ENCODE measurements at regions not wholly inside any gene's neighbourhood (a gene's known extent, or its start where the extent isn't known, plus 50 kb on each side); places are given as distances from the start of the nearest gene placed in this dataset.

DNA sequence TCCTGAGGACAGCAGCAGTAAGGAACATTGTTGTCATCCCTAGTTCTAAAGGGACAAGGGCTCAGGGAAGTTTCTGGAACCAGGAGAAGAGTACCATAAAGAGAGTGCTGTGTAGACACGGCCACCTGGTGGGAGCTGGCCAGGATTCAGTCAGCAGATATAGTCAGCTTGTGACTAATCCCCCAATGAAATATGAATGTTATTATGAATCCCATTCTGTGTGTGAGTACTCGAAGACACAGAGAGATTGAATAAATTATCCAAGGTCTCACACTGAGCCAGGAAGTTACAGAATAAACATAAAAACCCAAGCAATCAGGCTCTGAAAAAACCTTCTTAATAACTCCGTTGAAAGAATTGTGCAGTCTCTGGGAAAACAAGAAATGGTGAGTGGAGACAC is 1359.5 kb downstream of the AACS start:
- TF ChIP-seq, protein P1, sequence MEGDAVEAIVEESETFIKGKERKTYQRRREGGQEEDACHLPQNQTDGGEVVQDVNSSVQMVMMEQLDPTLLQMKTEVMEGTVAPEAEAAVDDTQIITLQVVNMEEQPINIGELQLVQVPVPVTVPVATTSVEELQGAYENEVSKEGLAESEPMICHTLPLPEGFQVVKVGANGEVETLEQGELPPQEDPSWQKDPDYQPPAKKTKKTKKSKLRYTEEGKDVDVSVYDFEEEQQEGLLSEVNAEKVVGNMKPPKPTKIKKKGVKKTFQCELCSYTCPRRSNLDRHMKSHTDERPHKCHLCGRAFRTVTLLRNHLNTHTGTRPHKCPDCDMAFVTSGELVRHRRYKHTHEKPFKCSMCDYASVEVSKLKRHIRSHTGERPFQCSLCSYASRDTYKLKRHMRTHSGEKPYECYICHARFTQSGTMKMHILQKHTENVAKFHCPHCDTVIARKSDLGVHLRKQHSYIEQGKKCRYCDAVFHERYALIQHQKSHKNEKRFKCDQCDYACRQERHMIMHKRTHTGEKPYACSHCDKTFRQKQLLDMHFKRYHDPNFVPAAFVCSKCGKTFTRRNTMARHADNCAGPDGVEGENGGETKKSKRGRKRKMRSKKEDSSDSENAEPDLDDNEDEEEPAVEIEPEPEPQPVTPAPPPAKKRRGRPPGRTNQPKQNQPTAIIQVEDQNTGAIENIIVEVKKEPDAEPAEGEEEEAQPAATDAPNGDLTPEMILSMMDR (conservative IDR thresholded peaks at IDR 0.05; ENCODE audit: low read depth in 2 of 2): no peak
- no peak for TF ChIP-seq EZH2 (IDR thresholded peaks at IDR 0.05; ENCODE audit: low read depth, unreplicated experiment)
- no peak for TF ChIP-seq CREB1 (CRISPR knock-in tag; IDR thresholded peaks at IDR 0.05; ENCODE audit: low read depth)
- TF ChIP-seq, protein P2, sequence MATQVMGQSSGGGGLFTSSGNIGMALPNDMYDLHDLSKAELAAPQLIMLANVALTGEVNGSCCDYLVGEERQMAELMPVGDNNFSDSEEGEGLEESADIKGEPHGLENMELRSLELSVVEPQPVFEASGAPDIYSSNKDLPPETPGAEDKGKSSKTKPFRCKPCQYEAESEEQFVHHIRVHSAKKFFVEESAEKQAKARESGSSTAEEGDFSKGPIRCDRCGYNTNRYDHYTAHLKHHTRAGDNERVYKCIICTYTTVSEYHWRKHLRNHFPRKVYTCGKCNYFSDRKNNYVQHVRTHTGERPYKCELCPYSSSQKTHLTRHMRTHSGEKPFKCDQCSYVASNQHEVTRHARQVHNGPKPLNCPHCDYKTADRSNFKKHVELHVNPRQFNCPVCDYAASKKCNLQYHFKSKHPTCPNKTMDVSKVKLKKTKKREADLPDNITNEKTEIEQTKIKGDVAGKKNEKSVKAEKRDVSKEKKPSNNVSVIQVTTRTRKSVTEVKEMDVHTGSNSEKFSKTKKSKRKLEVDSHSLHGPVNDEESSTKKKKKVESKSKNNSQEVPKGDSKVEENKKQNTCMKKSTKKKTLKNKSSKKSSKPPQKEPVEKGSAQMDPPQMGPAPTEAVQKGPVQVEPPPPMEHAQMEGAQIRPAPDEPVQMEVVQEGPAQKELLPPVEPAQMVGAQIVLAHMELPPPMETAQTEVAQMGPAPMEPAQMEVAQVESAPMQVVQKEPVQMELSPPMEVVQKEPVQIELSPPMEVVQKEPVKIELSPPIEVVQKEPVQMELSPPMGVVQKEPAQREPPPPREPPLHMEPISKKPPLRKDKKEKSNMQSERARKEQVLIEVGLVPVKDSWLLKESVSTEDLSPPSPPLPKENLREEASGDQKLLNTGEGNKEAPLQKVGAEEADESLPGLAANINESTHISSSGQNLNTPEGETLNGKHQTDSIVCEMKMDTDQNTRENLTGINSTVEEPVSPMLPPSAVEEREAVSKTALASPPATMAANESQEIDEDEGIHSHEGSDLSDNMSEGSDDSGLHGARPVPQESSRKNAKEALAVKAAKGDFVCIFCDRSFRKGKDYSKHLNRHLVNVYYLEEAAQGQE (IDR thresholded peaks at IDR 0.05; ENCODE audit: unreplicated experiment): no peak
- TF ChIP-seq POLR2AphosphoS5 (IDR thresholded peaks at IDR 0.05; ENCODE audit: low read depth): no peak
- TF ChIP-seq EZH2phosphoT487 (IDR thresholded peaks at IDR 0.05; ENCODE audit: unreplicated experiment): no peak
- no peak for TF ChIP-seq STAT1 (IDR thresholded peaks at IDR 0.05; ENCODE audit: unreplicated experiment)
- TF ChIP-seq JUNB (IDR thresholded peaks at IDR 0.05; ENCODE audit: unreplicated experiment): no peak
